Anterior cingulate cortex (tissue), 58 donors: ENCODE measurements at regions not wholly inside any gene's neighbourhood (a gene's known extent, or its start where the extent isn't known, plus 50 kb on each side); places are given as distances from the start of the nearest gene placed in this dataset.
"Not testable (repeated sequence)": the region's sequence is repeated elsewhere in the genome, so short reads cannot be mapped to it uniquely, and the experiment has no call there.

ENCODE experiments used
- DNase-seq, 58 donors: peaks; one replicate each; lab custom pipeline; 2025; lab: John Stamatoyannopoulos, UW

- no peak for DNase-seq
Observed at GRCh38 chr4:60683973-60684372, 516.2 kb upstream of the ADGRL3 start.

- DNase-seq: not testable (repeated sequence)
Observed at GRCh38 chr4:60696062-60696461, 504.1 kb upstream of the ADGRL3 start.

- no peak for DNase-seq
Observed at GRCh38 chr4:60709061-60709460, 491.1 kb upstream of the ADGRL3 start.

GRCh38 chr4:60718874-60719273, 481.3 kb upstream of the ADGRL3 start:
- no peak for DNase-seq

GRCh38 chr4:60721685-60722084, 478.4 kb upstream of the ADGRL3 start:
- DNase-seq: no peak

- no peak for DNase-seq
Observed at GRCh38 chr4:60723796-60724195, 476.3 kb upstream of the ADGRL3 start.

- DNase-seq: no peak
Observed at GRCh38 chr4:60724623-60725022, 475.5 kb upstream of the ADGRL3 start.

GRCh38 chr4:60726779-60727178, 473.3 kb upstream of the ADGRL3 start:
- DNase-seq: no peak

- DNase-seq: no peak
Observed at GRCh38 chr4:60729194-60729593, 470.9 kb upstream of the ADGRL3 start.

GRCh38 chr4:60729764-60730163, 470.4 kb upstream of the ADGRL3 start:
- not testable (repeated sequence) for DNase-seq

GRCh38 chr4:60737858-60738257, 462.3 kb upstream of the ADGRL3 start:
- no peak for DNase-seq

- DNase-seq: no peak
Observed at GRCh38 chr4:60743654-60744053, 456.5 kb upstream of the ADGRL3 start.

- no peak for DNase-seq
Observed at GRCh38 chr4:60744767-60745166, 455.4 kb upstream of the ADGRL3 start.

GRCh38 chr4:60745800-60746571, 454.1 kb upstream of the ADGRL3 start:
- DNase-seq: no peak

- no peak for DNase-seq
Observed at GRCh38 chr4:60750962-60751361, 449.2 kb upstream of the ADGRL3 start.

GRCh38 chr4:60757986-60758680, 442.0 kb upstream of the ADGRL3 start:
- DNase-seq: no peak

GRCh38 chr4:60759518-60760245, 440.4 kb upstream of the ADGRL3 start:
- no peak for DNase-seq

- DNase-seq: no peak
Observed at GRCh38 chr4:60780874-60781273, 419.3 kb upstream of the ADGRL3 start.

- DNase-seq: no peak
Observed at GRCh38 chr4:60790608-60791007, 409.5 kb upstream of the ADGRL3 start.

GRCh38 chr4:60794372-60794771, 405.8 kb upstream of the ADGRL3 start:
- no peak for DNase-seq

- no peak for DNase-seq
Observed at GRCh38 chr4:60799214-60799613, 400.9 kb upstream of the ADGRL3 start.
